Posterior cingulate gyrus (tissue), 11 donors: ENCODE measurements at regions not wholly inside any gene's neighbourhood (a gene's known extent, or its start where the extent isn't known, plus 50 kb on each side); places are given as distances from the start of the nearest gene placed in this dataset.
A peak's percentile ranks its signal among the peaks of the same experiment; 100 is the strongest.

Source experiments
- DNase-seq, 10 donors: peaks; one replicate each; pipeline versions ENCODE4 v3.0.0 to v3.0.0-alpha.2; 2020 to 2021; ENCODE audit warnings: mixed read lengths in 3 of 10
- intact Hi-C: fragments of 100-400 bp; cut with DNase I; formaldehyde crosslinking; loops from one replicate; pipeline ENCODE4 v1.15.1; 2023

- DNase-seq, result no peak
- intact Hi-C loops, result no loop called here
Observed at GRCh38 chr14:75370416-75371205, 57.2 kb upstream of the JDP2 start.

- intact Hi-C loops, result no loop called here
- DNase-seq, result no peak
Observed at GRCh38 chr14:75371297-75371696, 56.5 kb upstream of the JDP2 start.

- peak; percentile 46 to 93 (median 69) for DNase-seq
- intact Hi-C loops, result no loop called here
Observed at GRCh38 chr14:75372260-75372659, 55.6 kb upstream of the JDP2 start.

GRCh38 chr14:75373133-75373532, 54.7 kb upstream of the JDP2 start:
- intact Hi-C loops, result no loop called here
- DNase-seq, result no peak

GRCh38 chr14:75373616-75374015, 54.2 kb upstream of the JDP2 start:
- peak in 4 of 10 donors; percentile 21 to 55 (median 37) for DNase-seq
- intact Hi-C loops, result no loop called here

GRCh38 chr14:75374911-75375310, 52.9 kb upstream of the JDP2 start:
- intact Hi-C loops, result no loop called here
- no peak for DNase-seq

- DNase-seq, result no peak
- intact Hi-C loops, result no loop called here
Observed at GRCh38 chr14:75375983-75376382, 51.8 kb upstream of the JDP2 start.
